Psoas muscle (tissue), 7 donors: ENCODE measurements at regions not wholly inside any gene's neighbourhood (a gene's known extent, or its start where the extent isn't known, plus 50 kb on each side); places are given as distances from the start of the nearest gene placed in this dataset.

Experiments
- ATAC-seq, 4 donors: fragments of 200-7000 bp; cut with Tn5 transposase; one replicate each; pipeline ENCODE4 v1.9.1; 2020; ENCODE audit warnings: moderate library complexity in 3 of 4, mild to moderate bottlenecking in 2 of 4
- DNase-seq, 2 donors: peaks; one replicate each; pipeline ENCODE4 v3.0.0-alpha.2; 2020
- H3K27ac ChIP-seq: fragments of 200-600 bp; one replicate; pipeline ENCODE4 v1.8.0; 2022
- H3K27me3 ChIP-seq, 3 donors: fragments of 200-600 bp in 1 of 3; one replicate each; pipeline versions ENCODE4 v1.6.1 to v1.8.0; 2013 to 2022; ENCODE audit warnings: low read length in 2 of 3, mild to moderate bottlenecking in 2 of 3, moderate library complexity in 1 of 3; ENCODE audit not compliant: insufficient read depth in 3 of 3
- H3K36me3 ChIP-seq, 2 donors: fragments of 200-600 bp in 1 of 2; one replicate each; pipeline versions ENCODE4 v1.6.1 to v1.8.0; 2013 to 2022; ENCODE audit warnings: low read depth in 1 of 2, mild to moderate bottlenecking in 1 of 2, moderate library complexity in 1 of 2; ENCODE audit not compliant: insufficient read depth in 1 of 2
- H3K4me1 ChIP-seq: fragments of 200-600 bp; one replicate; pipeline ENCODE4 v1.8.0; 2022
- H3K4me3 ChIP-seq: fragments of 200-600 bp; one replicate; pipeline ENCODE4 v1.8.0; 2022; ENCODE audit warnings: mild to moderate bottlenecking
- H3K9me3 ChIP-seq: fragments of 200-600 bp; one replicate; pipeline ENCODE4 v1.8.0; 2022
- CTCF ChIP-seq: fragments of 200-600 bp; IDR thresholded peaks from one replicate; pipeline ENCODE4 v1.8.0; 2022; ENCODE audit warnings: antibody characterized with exemption
- WGBS, 3 donors: extraction: QIAGEN DNeasy Blood & Tissue Kit; methylation state at CpG; one replicate each; pipeline versions ENCODE4 v1.1.6 to v1.1.7; 2013; 5-methylcytosine and 5-hydroxymethylcytosine counted together
- intact Hi-C, 2 donors: fragments of 100-400 bp; cut with DNase I; formaldehyde crosslinking; loops; one replicate each; pipeline versions ENCODE4 v1.11.0 to v1.14.2; 2022
- donor health status: healthy with polysubstance abuse.
- donor health status: DM: no; HTN: no; CAD: no; lungs with moderate emphysema.
- donor health status: Bipolar disorder and iron deficiency.
- donor health status: healthy.
- donor health status: DM: yes; HTN: yes; CAD: no.
- donor health status: DM: no; HTN: no; CAD: no.
- donor health status: DM: yes; HTN: yes; CAD: no.

- TF ChIP-seq CTCF, result no peak
- intact Hi-C loops, result no loop called here
- no peaks in the 10 kb centered on the region for H3K36me3 ChIP-seq
- no peaks in the 10 kb centered on the region for H3K9me3 ChIP-seq
- H3K27ac ChIP-seq, result no peak overlapping the region
- ATAC-seq (no peak), DNase-seq (no peak)
- no peaks in the 10 kb centered on the region for H3K27me3 ChIP-seq
- no peak overlapping the region for H3K4me3 ChIP-seq
- 32 to 59% (median 39%) methylated on average over 2 of the region's 2 CpGs for WGBS, 3 donors
- no peaks in the 10 kb centered on the region for H3K4me1 ChIP-seq
Observed at GRCh38 chr22:34886391-34886790, 179.6 kb upstream of the ISX start.

GRCh38 chr22:34886812-34887211 is 179.1 kb upstream of the ISX start:
- Histone ChIP-seq H3K27ac (no peak overlapping the region), H3K4me3 (no peak overlapping the region), H3K36me3 (no peaks in the 10 kb centered on the region), H3K4me1 (no peaks in the 10 kb centered on the region), H3K9me3 (no peaks in the 10 kb centered on the region), H3K27me3 (no peaks in the 10 kb centered on the region)
- 35 to 64% (median 64%) methylated on average over 1 of the region's 1 CpG for WGBS, 3 donors
- no peak for DNase-seq
- ATAC-seq, result no peak
- intact Hi-C loops, result no loop called here
- TF ChIP-seq CTCF, result no peak

GRCh38 chr22:34897126-34897525 is 168.8 kb upstream of the ISX start:
- H3K4me1 ChIP-seq, result no peaks in the 10 kb centered on the region
- intact Hi-C loops, result no loop called here
- no peak for ATAC-seq

GRCh38 chr22:34902335-34902734 is 163.6 kb upstream of the ISX start:
- TF ChIP-seq CTCF, result no peak
- no peaks in the 10 kb centered on the region for H3K27me3 ChIP-seq
- intact Hi-C loops, result no loop called here
- DNase-seq, result no peak
- no peaks in the 10 kb centered on the region for H3K9me3 ChIP-seq
- H3K4me3 ChIP-seq, result no peak overlapping the region
- no peak for ATAC-seq
- no peaks in the 10 kb centered on the region for H3K36me3 ChIP-seq
- no peak overlapping the region for H3K27ac ChIP-seq
- no peaks in the 10 kb centered on the region for H3K4me1 ChIP-seq

More at GRCh38 chr22:34897126-34897525, 168.8 kb upstream of the ISX start:
- Histone ChIP-seq H3K27ac (no peak overlapping the region), H3K4me3 (no peak overlapping the region), H3K36me3 (no peaks in the 10 kb centered on the region), H3K9me3 (no peaks in the 10 kb centered on the region), H3K27me3 (peaks cover 0 to 7% (median 0%) of the 10 kb centered on the region in 3 donors)
- no peak for TF ChIP-seq CTCF
- DNase-seq, result no peak
- 82 to 85% (median 83%) methylated on average over 1 of the region's 1 CpG for WGBS, 3 donors

- H3K4me3 ChIP-seq, result no peak overlapping the region
- no peaks in the 10 kb centered on the region for H3K36me3 ChIP-seq
- H3K9me3 ChIP-seq, result no peaks in the 10 kb centered on the region
- 91 to 97% (median 92%) methylated on average over 4 of the region's 4 CpGs for WGBS, 3 donors
- H3K4me1 ChIP-seq, result no peaks in the 10 kb centered on the region
- intact Hi-C loops, result no loop called here
- ATAC-seq (no peak), DNase-seq (no peak)
- H3K27ac ChIP-seq, result no peak overlapping the region
- no peaks in the 10 kb centered on the region for H3K27me3 ChIP-seq
- TF ChIP-seq CTCF, result no peak
Observed at GRCh38 chr22:34903416-34903815, 162.5 kb upstream of the ISX start.
